ENCODE measurements at regions not wholly inside any gene's neighbourhood (a gene's known extent, or its start where the extent isn't known, plus 50 kb on each side); places are given as distances from the start of the nearest gene placed in this dataset.

DNA sequence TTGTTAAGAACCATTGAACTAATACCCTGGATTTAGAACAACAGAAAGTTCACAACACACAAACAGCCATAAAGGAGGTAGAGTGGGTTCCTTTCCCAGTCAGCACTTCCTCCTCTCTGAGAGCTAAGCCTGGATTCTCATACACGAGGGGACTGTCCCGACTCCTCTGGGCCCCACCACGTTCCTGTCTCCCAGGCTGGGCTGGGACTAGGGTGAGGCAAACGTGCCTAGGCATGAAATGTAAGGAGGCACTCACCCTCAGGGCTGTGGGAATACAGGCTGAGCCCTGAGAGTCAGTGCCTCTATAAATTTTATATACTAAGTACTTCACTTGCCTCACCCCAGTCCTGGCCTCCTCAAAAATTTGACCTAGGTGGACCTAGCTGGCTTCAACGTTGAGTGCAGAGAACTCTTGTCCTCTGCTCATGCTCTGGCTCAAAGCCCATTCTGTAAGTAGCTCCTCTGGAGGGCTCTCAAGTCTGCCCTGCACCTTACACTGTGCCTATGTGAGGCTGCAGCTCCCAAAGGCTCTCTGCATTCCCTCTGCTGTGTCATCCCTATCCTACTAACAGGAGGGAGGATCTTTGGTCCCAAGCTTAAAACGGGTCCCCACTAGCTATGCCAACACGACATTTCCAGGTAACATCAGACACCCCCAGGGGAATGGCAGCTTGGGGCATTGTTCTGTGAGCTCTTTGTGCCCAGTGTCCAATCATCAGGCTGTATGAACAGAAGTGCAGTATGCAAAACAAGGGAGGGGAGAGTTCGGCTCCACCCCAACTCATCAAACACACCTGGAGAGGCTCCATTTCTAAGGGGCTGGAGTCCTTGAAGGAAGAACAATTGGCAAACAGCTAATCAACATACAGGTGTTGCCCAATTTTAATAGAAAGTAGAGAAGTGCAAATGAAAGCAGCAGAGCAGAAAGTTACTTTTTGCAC lies 233.2 kb downstream of the RPLP1 start:
- Histone ChIP-seq H3K9ac (ENCODE audit: control insufficient read depth, extremely low read depth, insufficient read depth, low read length) (no peak overlapping the region), H4K20me1 (ENCODE audit: control insufficient read depth, extremely low read depth, insufficient read depth, low read length) (no peaks in the 10 kb centered on the region), H3K9me3 (ENCODE audit: control insufficient read depth, low read depth, low read length) (no peaks in the 10 kb centered on the region), H3K36me3 (ENCODE audit: control insufficient read depth in 2 of 2, extremely low read depth in 1 of 2, insufficient read depth in 2 of 2, low read length in 2 of 2) (no peaks in the 10 kb centered on the region), H2AFZ (ENCODE audit: control insufficient read depth, low read length) (no peak overlapping the region), H3K4me1 (ENCODE audit: control insufficient read depth, extremely low read depth, insufficient read depth, low read length) (peaks cover 2% of the 10 kb centered on the region), H3K4me2 (ENCODE audit: control insufficient read depth, extremely low read depth, insufficient read depth, low read depth, low read length) (no peak overlapping the region), H3K4me3 (ENCODE audit: control insufficient read depth in 2 of 3, extremely low read depth in 1 of 3, insufficient read depth in 2 of 3, low read depth in 1 of 3, low read length in 3 of 3) (no peak overlapping the region), H3K9me1 (ENCODE audit: control insufficient read depth, extremely low read depth, insufficient read depth, low read length) (no peaks in the 10 kb centered on the region), H3K27ac (ENCODE audit: control insufficient read depth, insufficient read depth, low read length) (no peak overlapping the region), H3K27me3 (ENCODE audit: control insufficient read depth, extremely low read depth, insufficient read depth, low read length) (peaks cover 17% of the 10 kb centered on the region), H3K79me2 (ENCODE audit: control insufficient read depth, insufficient read depth, low read length) (no peaks in the 10 kb centered on the region)
- DNase-seq (ENCODE audit: low read depth, low spot score), result no peak
- FAIRE-seq, result no peak
- no peak for TF ChIP-seq CTCF (optimal IDR thresholded peaks at IDR 0.05 in 1 of 3, IDR thresholded peaks at IDR 0.05 in 1 of 3, conservative IDR thresholded peaks at IDR 0.05 in 1 of 3; ENCODE audit: extremely low read depth in 1 of 3, insufficient read depth in 2 of 3, low read length in 3 of 3)
- TF ChIP-seq EZH2 (IDR thresholded peaks at IDR 0.05; ENCODE audit: low read length), result no peak
- dilution Hi-C loops (cut with MboI; ENCODE audit: extremely low pct_ligation_motif_present, low sequenced_read_pairs), result no loop called here

- H3K4me3 ChIP-seq (ENCODE audit: control insufficient read depth in 2 of 3, extremely low read depth in 1 of 3, insufficient read depth in 2 of 3, low read depth in 1 of 3, low read length in 3 of 3), result no peak overlapping the region
- H3K79me2 ChIP-seq (ENCODE audit: control insufficient read depth, insufficient read depth, low read length), result no peaks in the 10 kb centered on the region
- TF ChIP-seq CTCF (optimal IDR thresholded peaks at IDR 0.05 in 1 of 3, IDR thresholded peaks at IDR 0.05 in 1 of 3, conservative IDR thresholded peaks at IDR 0.05 in 1 of 3; ENCODE audit: extremely low read depth in 1 of 3, insufficient read depth in 2 of 3, low read length in 3 of 3), result no peak
- no peak for TF ChIP-seq EZH2 (IDR thresholded peaks at IDR 0.05; ENCODE audit: low read length)
- no peaks in the 10 kb centered on the region for H4K20me1 ChIP-seq (ENCODE audit: control insufficient read depth, extremely low read depth, insufficient read depth, low read length)
- no peaks in the 10 kb centered on the region for H3K9me3 ChIP-seq (ENCODE audit: control insufficient read depth, low read depth, low read length)
- peaks cover 2% of the 10 kb centered on the region for H3K4me1 ChIP-seq (ENCODE audit: control insufficient read depth, extremely low read depth, insufficient read depth, low read length)
- H3K4me2 ChIP-seq (ENCODE audit: control insufficient read depth, extremely low read depth, insufficient read depth, low read depth, low read length), result no peak overlapping the region
- no peak for DNase-seq (ENCODE audit: low read depth, low spot score)
- dilution Hi-C loops (cut with MboI; ENCODE audit: extremely low pct_ligation_motif_present, low sequenced_read_pairs), result no loop called here
- peaks cover 21% of the 10 kb centered on the region for H3K27me3 ChIP-seq (ENCODE audit: control insufficient read depth, extremely low read depth, insufficient read depth, low read length)
- H3K9ac ChIP-seq (ENCODE audit: control insufficient read depth, extremely low read depth, insufficient read depth, low read length), result no peak overlapping the region
- no peaks in the 10 kb centered on the region for H3K9me1 ChIP-seq (ENCODE audit: control insufficient read depth, extremely low read depth, insufficient read depth, low read length)
- H3K36me3 ChIP-seq (ENCODE audit: control insufficient read depth in 2 of 2, extremely low read depth in 1 of 2, insufficient read depth in 2 of 2, low read length in 2 of 2), result no peaks in the 10 kb centered on the region
- FAIRE-seq, result no peak
- H2AFZ ChIP-seq (ENCODE audit: control insufficient read depth, low read length), result no peak overlapping the region
- H3K27ac ChIP-seq (ENCODE audit: control insufficient read depth, insufficient read depth, low read length), result no peak overlapping the region
Measured at GRCh38 chr15:69686626-69687025, 234.0 kb downstream of the RPLP1 start.

Measured in keratinocyte (primary cell).